ENCODE measurements at regions not wholly inside any gene's neighbourhood (a gene's known extent, or its start where the extent isn't known, plus 50 kb on each side); places are given as distances from the start of the nearest gene placed in this dataset.

DNA sequence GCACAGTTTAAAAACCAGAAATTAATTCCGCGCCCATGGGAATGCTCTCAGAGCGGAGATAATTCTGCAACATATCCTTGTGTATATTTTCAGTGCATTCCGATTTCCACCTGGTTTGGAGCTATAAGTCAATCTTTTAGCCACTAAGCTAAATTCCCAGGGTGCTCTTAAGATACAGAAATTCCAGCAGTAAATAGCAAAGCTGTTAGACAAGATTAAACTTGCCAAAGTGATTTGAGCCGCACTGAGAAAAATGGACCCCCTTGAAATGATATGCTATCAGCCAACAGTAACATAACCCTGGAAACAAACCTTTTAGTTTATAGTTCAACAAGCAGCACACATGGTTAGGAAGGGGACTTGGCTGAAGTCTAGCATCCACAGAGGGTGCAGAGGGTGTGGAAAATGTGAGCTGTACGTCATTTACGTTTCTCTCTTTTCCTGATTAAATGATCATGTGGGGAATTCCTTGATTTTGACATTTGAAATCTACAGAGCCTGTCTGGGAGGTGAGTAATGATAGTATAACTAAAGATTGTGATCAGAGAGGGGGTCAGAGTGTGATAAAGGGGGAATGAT lies 99.8 kb upstream of the COPS8 start:
- FAIRE-seq (no peak), DNase-seq (ENCODE audit: insufficient read length, low spot score) (no peak)
- TF ChIP-seq PAX5 (IDR thresholded peaks at IDR 0.05; ENCODE audit: insufficient read depth, low read length, severe bottlenecking), result no peak
- TF ChIP-seq POU2F2 (IDR thresholded peaks at IDR 0.05; ENCODE audit: low read depth, low read length), result no peak
- TF ChIP-seq TAF1 (IDR thresholded peaks at IDR 0.05; ENCODE audit: low read depth, low read length), result no peak
- TF ChIP-seq SPI1 (IDR thresholded peaks at IDR 0.05; ENCODE audit: low read depth, low read length), result no peak
- no peak for TF ChIP-seq POLR2AphosphoS5 (IDR thresholded peaks at IDR 0.05; ENCODE audit: low read depth, low read length)
- TF ChIP-seq POLR2A (IDR thresholded peaks at IDR 0.05; ENCODE audit: low read depth, low read length), result no peak

DNA sequence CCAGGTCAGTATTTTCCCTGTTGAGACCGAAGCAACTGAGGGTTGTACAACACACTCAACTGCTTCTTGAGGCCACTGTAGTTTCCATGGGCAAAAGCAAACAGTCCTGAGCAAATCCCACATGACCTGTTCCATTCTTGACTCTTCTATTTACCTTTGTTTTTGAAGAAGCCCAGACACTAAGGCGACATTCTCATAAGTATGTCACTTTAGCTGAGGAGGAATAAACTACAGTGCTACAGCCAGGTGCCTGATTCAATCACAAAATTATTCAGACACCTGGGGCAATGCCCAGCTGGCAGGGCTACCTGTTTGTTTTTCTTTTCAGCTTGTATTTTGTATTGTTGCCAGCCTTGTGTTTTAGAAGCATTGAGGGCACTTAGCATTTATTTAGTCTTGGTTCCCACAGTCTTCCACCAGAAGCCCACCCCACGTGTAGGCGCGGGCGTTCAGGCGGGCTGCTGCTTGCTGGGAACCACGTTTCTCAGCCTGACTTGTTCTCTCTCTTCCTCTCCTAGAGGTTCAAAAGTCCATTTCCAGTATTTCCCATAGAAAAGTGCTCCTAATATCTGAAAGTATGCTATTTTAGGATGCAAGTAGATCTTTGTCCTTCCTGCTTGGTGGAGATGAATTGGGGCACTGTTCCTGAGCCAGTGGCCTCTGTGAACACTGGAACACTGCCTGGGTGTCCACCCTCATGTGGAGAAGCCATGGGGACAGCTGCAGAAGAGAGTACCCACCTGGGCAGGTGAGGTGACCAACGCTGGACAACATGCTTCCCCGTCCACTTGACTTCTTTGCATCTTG lies 99.0 kb upstream of the COPS8 start:
- no peak for FAIRE-seq
- TF ChIP-seq PAX5 (IDR thresholded peaks at IDR 0.05; ENCODE audit: insufficient read depth, low read length, severe bottlenecking), result no peak
- no peak for TF ChIP-seq TAF1 (IDR thresholded peaks at IDR 0.05; ENCODE audit: low read depth, low read length)
- TF ChIP-seq POU2F2 (IDR thresholded peaks at IDR 0.05; ENCODE audit: low read depth, low read length), result no peak
- TF ChIP-seq POLR2A (IDR thresholded peaks at IDR 0.05; ENCODE audit: low read depth, low read length), result no peak
- TF ChIP-seq POLR2AphosphoS5 (IDR thresholded peaks at IDR 0.05; ENCODE audit: low read depth, low read length), result no peak
- TF ChIP-seq SPI1 (IDR thresholded peaks at IDR 0.05; ENCODE audit: low read depth, low read length), result no peak
- DNase-seq (ENCODE audit: insufficient read length, low spot score), result no peak

DNA sequence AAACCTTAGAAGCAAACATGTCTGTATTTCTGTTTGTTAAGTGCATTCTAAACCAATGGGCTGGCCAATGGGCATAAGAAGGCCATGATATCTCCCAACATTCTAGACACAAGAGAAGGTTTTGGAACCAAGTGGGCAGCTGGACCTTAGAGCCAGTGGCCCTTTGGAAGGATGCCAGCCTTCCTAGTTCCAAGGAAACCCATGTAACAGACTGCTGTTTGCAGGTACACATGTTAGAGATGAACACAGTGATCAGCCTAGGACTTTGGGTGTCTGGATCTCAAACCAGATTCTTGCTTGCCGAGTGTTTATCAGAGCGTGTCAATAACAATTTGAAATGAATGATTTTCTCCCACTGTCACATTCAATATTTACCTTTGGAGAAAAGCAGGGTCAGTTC lies 97.5 kb upstream of the COPS8 start:
- FAIRE-seq, result no peak
- no peak for DNase-seq (ENCODE audit: insufficient read length, low spot score)
- TF ChIP-seq POLR2AphosphoS5 (IDR thresholded peaks at IDR 0.05; ENCODE audit: low read depth, low read length), result no peak
- no peak for TF ChIP-seq POLR2A (IDR thresholded peaks at IDR 0.05; ENCODE audit: low read depth, low read length)
- TF ChIP-seq TAF1 (IDR thresholded peaks at IDR 0.05; ENCODE audit: low read depth, low read length), result no peak

DNA sequence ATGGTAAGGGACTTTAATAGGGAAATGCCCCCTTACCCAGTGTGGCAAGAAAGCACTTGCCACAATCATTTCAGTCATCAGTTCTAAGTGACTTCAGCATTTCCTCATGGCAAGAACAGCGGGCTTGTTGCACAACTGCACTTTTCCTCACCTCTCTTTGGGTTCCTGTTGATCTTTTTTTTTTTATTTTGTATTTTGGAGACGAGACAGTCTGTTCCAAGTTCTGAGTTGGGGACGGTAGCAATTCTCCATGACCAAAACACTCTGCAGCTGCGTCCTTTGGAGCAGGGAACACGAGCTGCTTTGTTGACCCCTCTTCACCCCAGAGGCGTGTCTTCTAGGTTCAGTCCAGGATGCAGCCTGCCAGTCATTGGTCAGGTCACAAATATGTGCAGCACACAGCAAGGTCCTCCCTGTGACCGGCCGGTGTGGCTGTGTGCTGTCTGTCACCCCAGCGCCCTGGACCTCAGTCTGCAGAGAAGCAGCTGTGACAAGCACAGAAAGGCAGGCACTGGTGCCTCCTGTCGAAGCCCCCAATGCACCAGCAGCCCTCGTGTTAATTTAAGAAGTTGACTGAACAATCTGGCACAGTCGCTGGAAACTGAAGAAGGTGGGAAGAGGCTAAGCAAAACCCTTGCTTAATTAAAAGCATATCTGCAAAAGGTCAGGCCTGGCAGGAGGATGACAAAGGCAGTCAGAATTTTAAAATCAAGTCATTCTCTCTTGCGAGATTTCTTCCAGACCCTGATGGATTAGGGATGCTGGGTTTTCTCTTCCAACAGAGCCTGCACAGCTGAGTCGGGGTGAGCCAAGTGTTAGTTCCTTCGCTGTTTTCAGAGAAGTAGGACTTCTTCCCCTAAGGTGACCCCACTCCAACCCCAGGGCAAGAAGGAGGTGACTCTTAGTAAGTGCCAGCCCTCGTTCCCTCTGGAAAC lies 96.7 kb upstream of the COPS8 start:
- TF ChIP-seq POLR2A (IDR thresholded peaks at IDR 0.05; ENCODE audit: low read depth, low read length) (no peak), POU2F2 (IDR thresholded peaks at IDR 0.05; ENCODE audit: low read depth, low read length) (no peak), TAF1 (IDR thresholded peaks at IDR 0.05; ENCODE audit: low read depth, low read length) (no peak), SPI1 (IDR thresholded peaks at IDR 0.05; ENCODE audit: low read depth, low read length) (no peak), POLR2AphosphoS5 (IDR thresholded peaks at IDR 0.05; ENCODE audit: low read depth, low read length) (no peak), PAX5 (IDR thresholded peaks at IDR 0.05; ENCODE audit: insufficient read depth, low read length, severe bottlenecking) (no peak)
- DNase-seq (ENCODE audit: insufficient read length, low spot score), result no peak
- no peak for FAIRE-seq

DNA sequence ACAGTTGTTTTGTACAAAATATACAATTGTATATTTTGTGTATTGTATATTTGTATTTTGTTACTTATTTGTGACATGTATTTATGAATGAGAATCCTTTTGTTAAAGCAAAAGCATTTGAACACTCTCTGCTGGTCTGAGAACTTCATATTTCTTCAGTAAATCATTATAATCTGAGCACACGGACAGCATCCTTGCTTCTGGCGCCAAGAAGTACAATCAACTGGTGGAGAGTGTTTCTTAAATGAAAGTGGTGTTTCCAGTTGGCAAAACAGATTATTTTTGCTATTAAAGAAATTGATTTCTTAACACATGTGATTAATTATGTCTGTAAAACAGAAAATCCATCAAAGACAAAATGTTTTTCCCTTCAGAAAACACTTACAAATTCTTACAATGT lies 95.1 kb upstream of the COPS8 start:
- no peak for FAIRE-seq
- no peak for TF ChIP-seq POU2F2 (IDR thresholded peaks at IDR 0.05; ENCODE audit: low read depth, low read length)
- TF ChIP-seq POLR2AphosphoS5 (IDR thresholded peaks at IDR 0.05; ENCODE audit: low read depth, low read length), result no peak
- TF ChIP-seq PAX5 (IDR thresholded peaks at IDR 0.05; ENCODE audit: insufficient read depth, low read length, severe bottlenecking), result no peak
- TF ChIP-seq TAF1 (IDR thresholded peaks at IDR 0.05; ENCODE audit: low read depth, low read length), result no peak
- TF ChIP-seq SPI1 (IDR thresholded peaks at IDR 0.05; ENCODE audit: low read depth, low read length), result no peak
- TF ChIP-seq POLR2A (IDR thresholded peaks at IDR 0.05; ENCODE audit: low read depth, low read length), result no peak
- DNase-seq (ENCODE audit: insufficient read length, low spot score), result no peak

DNA sequence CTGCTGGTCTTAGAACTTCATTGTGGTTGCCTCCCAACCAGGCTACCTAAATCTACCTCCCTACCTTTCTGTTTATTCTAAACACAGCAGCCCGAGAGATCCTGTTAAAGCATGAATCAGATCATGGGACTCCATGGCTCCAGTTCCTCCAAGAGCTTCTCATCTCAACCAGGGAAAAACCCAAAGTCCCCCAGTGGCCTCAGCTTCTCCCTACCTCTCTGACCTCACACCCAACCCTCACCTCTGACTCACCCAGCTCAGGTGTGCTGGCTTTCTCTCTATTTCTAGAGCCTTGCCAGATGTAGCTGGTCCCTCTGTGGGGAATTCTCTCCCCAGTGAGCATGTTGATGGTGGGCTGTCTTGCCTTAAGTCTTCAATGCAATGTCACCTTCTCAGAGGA lies 93.8 kb upstream of the COPS8 start:
- TF ChIP-seq TAF1 (IDR thresholded peaks at IDR 0.05; ENCODE audit: low read depth, low read length), result no peak
- no peak for TF ChIP-seq POLR2AphosphoS5 (IDR thresholded peaks at IDR 0.05; ENCODE audit: low read depth, low read length)
- no peak for TF ChIP-seq POU2F2 (IDR thresholded peaks at IDR 0.05; ENCODE audit: low read depth, low read length)
- TF ChIP-seq PAX5 (IDR thresholded peaks at IDR 0.05; ENCODE audit: insufficient read depth, low read length, severe bottlenecking), result no peak
- TF ChIP-seq POLR2A (IDR thresholded peaks at IDR 0.05; ENCODE audit: low read depth, low read length), result no peak
- no peak for TF ChIP-seq SPI1 (IDR thresholded peaks at IDR 0.05; ENCODE audit: low read depth, low read length)
- no peak for FAIRE-seq
- DNase-seq (ENCODE audit: insufficient read length, low spot score), result no peak

DNA sequence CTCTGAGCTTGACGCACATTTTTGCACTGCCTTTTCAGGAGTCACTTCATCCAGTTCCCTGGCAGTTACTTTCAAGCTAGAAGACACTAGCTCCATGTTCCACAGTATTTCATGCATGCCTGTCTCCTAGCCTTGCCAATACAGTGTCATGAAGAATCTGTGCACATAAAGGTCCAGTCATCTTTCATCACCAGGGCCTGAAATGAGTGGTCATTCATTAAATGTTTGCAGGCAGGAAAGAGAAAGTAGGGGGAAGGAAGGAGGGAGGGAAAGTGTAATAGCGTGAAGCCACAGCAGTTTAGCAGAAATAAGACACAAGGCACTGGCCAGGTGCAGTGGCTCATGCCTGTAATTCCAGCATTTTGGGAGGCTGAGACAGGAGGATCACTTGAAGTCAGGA lies 92.4 kb upstream of the COPS8 start:
- FAIRE-seq (no peak), DNase-seq (ENCODE audit: insufficient read length, low spot score) (no peak)
- TF ChIP-seq POU2F2 (IDR thresholded peaks at IDR 0.05; ENCODE audit: low read depth, low read length) (no peak), SPI1 (IDR thresholded peaks at IDR 0.05; ENCODE audit: low read depth, low read length) (no peak), PAX5 (IDR thresholded peaks at IDR 0.05; ENCODE audit: insufficient read depth, low read length, severe bottlenecking) (no peak), POLR2AphosphoS5 (IDR thresholded peaks at IDR 0.05; ENCODE audit: low read depth, low read length) (no peak), POLR2A (IDR thresholded peaks at IDR 0.05; ENCODE audit: low read depth, low read length) (no peak), TAF1 (IDR thresholded peaks at IDR 0.05; ENCODE audit: low read depth, low read length) (no peak)

DNA sequence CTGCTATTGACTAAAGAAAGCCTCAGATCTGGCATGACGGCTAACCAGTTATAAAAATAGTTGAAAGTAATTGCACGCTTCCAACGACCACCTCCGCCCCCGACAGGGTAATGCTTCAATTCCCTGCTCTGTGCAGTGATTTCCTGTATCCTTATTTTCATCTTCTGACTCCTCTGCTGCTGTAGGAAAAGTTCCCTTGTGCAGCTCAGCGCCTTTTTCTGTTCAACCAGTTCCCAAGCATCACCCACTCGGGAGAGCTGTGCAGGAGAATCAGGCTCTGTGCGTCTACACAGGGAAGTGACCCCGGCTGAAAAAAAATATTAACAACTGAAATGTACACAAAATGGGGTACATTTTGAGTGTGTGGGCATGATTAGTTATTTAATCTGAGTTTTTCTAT lies 91.3 kb upstream of the COPS8 start:
- no peak for TF ChIP-seq POU2F2 (IDR thresholded peaks at IDR 0.05; ENCODE audit: low read depth, low read length)
- no peak for FAIRE-seq
- no peak for DNase-seq (ENCODE audit: insufficient read length, low spot score)

DNA sequence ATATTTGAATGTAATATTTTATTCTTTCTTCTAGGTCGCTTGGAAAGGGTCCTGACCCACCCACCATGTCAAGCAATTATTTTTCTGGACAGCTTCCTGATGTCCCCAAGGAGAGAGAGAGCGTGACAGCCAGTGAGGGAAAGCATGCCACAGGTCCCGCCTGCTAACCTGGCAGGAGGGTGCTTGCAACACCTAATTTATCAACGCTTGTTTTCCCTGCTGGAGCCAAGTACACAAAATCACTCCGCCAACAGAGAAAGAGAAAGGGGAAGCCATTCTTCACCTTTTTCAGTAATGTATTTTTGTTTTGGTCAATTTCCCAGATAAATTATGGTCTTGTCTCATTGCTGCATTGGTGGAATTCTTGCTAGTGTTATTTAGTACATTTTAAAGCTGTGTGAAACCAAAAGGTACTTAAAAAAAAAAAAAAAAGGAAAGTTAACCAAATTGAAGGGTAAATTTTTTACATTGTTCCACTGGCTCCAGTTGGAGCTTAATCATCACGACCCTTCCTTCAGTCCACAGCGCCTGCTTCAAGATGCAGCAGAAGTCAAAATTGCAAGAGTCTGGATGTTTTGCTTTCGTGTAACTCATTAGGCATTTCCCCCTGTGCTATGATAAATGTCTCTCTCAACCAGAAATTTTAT lies 88.5 kb upstream of the COPS8 start:
- DNase-seq (ENCODE audit: insufficient read length, low spot score) (no peak), FAIRE-seq (no peak)
- no peak for TF ChIP-seq SPI1 (IDR thresholded peaks at IDR 0.05; ENCODE audit: low read depth, low read length)
- no peak for TF ChIP-seq POLR2A (IDR thresholded peaks at IDR 0.05; ENCODE audit: low read depth, low read length)
- no peak for TF ChIP-seq POU2F2 (IDR thresholded peaks at IDR 0.05; ENCODE audit: low read depth, low read length)
- TF ChIP-seq PAX5 (IDR thresholded peaks at IDR 0.05; ENCODE audit: insufficient read depth, low read length, severe bottlenecking), result no peak
- TF ChIP-seq POLR2AphosphoS5 (IDR thresholded peaks at IDR 0.05; ENCODE audit: low read depth, low read length), result no peak
- TF ChIP-seq TAF1 (IDR thresholded peaks at IDR 0.05; ENCODE audit: low read depth, low read length), result no peak
